ENCODE measurements at regions not wholly inside any gene's neighbourhood (a gene's known extent, or its start where the extent isn't known, plus 50 kb on each side); places are given as distances from the start of the nearest gene placed in this dataset.

DNA sequence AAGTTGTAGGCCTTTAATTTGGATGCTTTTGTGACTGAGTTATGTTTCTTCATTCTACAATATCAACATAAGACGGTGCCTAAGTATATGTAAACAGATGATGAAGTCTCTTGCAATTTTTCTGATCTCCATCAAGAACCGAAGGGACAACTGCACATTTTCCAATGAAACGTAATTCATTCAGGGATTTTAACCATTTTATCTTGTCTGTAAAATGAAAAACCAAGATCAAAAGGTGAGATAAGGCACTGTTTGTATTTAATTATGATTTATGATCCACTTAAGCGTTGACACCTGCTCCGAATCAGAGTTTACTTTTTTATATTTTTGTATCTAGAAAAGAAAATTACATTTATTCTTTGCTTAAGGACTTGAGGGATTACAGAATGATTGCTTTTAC is 556.8 kb upstream of the ARGLU1 start:
- TF ChIP-seq ZNF70 (CRISPR knock-in tag; IDR thresholded peaks at IDR 0.05) (no peak), SNAI2 (CRISPR knock-in tag; IDR thresholded peaks at IDR 0.05) (no peak), ZFP30 (CRISPR knock-in tag; IDR thresholded peaks at IDR 0.05) (no peak), PATZ1 (CRISPR knock-in tag; IDR thresholded peaks at IDR 0.05; ENCODE audit: borderline replicate concordance) (no peak), ESRRG (CRISPR knock-in tag; IDR thresholded peaks at IDR 0.05) (no peak), RARB (CRISPR knock-in tag; IDR thresholded peaks at IDR 0.05) (no peak), POU6F1 (CRISPR knock-in tag; IDR thresholded peaks at IDR 0.05; ENCODE audit: borderline replicate concordance, low read depth) (no peak), GLIS3 (CRISPR knock-in tag; IDR thresholded peaks at IDR 0.05) (no peak), PPARA (CRISPR knock-in tag; IDR thresholded peaks at IDR 0.05; ENCODE audit: borderline replicate concordance) (no peak)
